CD4-positive, alpha-beta T cell treated with Interleukin-4 for 1 hour (primary cell): ENCODE measurements at regions not wholly inside any gene's neighbourhood (a gene's known extent, or its start where the extent isn't known, plus 50 kb on each side); places are given as distances from the start of the nearest gene placed in this dataset.
"Not testable (repeated sequence)": the region's sequence is repeated elsewhere in the genome, so short reads cannot be mapped to it uniquely, and the experiment has no call there.

ENCODE experiments used
- DNase-seq, 2 donors: peaks; one replicate each; pipeline ENCODE4 v3.0.0-alpha.2; 2020 to 2022

GRCh38 chr1:100791586-100791985, 72.0 kb downstream of the VCAM1 start:
- no peak for DNase-seq

- no peak for DNase-seq
Measured at GRCh38 chr1:100793659-100794058, 74.1 kb downstream of the VCAM1 start.

DNA sequence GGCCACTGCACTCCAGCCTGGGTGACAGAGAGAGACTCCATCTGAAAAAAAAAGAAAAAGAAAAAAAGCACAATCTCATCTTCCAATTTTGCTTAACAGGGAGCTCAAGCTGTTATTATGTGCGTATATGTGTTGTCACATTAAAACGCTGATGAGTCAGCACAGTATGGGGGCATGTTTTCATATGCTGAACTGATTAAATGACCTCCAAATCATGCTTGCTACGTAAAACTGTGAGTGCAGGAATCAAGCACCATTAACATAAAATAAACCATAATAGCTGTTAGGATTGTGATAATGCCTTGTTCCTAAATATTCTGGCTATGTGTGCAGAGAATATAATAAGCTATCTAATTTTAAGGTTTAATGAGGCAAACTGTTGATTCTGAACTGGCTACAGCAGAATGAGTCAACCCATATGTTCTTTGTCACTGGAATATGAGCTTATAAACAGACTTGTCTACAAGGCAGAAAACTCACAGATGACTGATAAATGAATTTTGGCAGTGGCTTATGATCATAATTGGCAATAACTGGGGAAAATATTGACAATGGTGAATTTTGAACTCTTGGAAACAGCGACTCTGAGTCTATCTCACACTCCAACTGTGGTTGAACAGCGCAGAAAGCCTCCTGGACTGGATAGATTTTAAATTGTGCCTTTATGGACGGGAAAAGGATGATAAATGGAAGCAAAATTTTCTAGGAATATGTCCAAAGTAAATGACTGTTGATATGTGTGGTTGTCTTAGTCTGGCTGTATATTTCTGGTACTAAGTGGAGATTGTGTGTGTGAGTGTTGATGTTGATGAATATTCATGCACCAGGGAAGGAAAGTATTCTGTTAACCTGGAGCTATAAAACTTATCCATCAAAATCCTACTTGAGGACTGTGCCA, 75.5 kb downstream of the VCAM1 start:
- DNase-seq: no peak

- DNase-seq: no peak
Measured at GRCh38 chr1:100795646-100795985, 76.1 kb downstream of the VCAM1 start.

GRCh38 chr1:100796046-100796445, 76.5 kb downstream of the VCAM1 start:
- no peak for DNase-seq

- DNase-seq: no peak
Measured at GRCh38 chr1:100799548-100799947, 80.0 kb downstream of the VCAM1 start.

DNA sequence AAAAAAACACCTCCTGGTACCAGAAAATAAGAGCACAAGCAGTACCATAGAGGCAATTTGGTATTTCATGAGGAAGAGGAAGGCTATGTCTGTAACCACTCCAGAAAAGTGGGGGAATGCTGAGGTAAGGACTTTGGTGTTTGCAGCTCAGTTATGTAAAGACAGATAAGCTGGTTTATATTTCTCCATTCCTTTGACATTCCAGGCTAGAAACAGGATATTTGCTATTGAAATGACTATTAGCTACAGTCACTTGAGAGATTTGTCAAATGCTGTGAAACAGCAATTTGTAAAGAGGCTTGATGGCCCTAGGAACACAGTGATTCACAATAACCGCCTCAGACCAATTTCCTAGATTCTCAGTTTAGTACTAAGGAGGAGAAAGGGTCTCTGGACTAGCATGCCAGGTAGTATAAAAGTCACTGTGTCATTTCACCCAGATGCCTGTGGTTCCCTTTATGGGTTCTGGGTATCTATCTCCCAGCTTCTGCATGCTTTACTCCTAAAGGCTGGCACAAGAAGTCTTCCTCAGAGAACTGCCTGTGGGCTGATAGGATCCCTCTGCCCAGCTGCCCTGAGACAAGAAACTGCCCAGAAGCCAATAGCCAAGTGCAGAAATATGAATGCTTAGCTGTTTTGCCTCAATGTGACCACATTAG, 80.5 kb downstream of the VCAM1 start:
- DNase-seq: no peak

- DNase-seq: not testable (repeated sequence)
Measured at GRCh38 chr1:100801256-100801655, 81.7 kb downstream of the VCAM1 start.

- not testable (repeated sequence) for DNase-seq
Measured at GRCh38 chr1:100803280-100803679, 83.7 kb downstream of the VCAM1 start.

DNA sequence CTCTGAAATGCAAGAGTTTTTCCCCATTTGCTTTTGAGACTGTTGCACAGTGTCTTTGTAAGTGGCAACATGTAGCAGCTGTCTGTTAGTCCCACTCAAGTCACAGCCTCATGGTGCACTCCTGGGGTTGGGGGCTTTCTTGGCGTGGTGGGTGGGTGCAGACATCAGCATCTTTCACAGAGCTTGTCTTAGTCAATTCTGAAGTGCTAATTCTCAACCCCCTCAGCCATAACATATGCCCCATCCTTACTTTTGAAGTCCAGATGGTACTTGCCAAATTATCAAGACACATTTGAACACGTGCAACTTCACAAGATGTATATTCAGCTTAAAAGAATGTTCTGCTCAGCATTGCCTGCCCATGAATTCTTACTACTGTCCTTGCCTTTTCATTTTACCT, 87.1 kb downstream of the VCAM1 start:
- no peak for DNase-seq

- DNase-seq: no peak
Measured at GRCh38 chr1:100810360-100810759, 84.3 kb downstream of the EXTL2 start.

- DNase-seq: no peak
Measured at GRCh38 chr1:100811808-100812207, 82.8 kb downstream of the EXTL2 start.

- DNase-seq: peak in 1 of 2 donors; percentile 19
Measured at GRCh38 chr1:100814938-100815337, 79.7 kb downstream of the EXTL2 start.

GRCh38 chr1:100816049-100816448, 78.6 kb downstream of the EXTL2 start:
- no peak for DNase-seq

GRCh38 chr1:100820195-100820594, 74.4 kb downstream of the EXTL2 start:
- not testable (repeated sequence) for DNase-seq

DNA sequence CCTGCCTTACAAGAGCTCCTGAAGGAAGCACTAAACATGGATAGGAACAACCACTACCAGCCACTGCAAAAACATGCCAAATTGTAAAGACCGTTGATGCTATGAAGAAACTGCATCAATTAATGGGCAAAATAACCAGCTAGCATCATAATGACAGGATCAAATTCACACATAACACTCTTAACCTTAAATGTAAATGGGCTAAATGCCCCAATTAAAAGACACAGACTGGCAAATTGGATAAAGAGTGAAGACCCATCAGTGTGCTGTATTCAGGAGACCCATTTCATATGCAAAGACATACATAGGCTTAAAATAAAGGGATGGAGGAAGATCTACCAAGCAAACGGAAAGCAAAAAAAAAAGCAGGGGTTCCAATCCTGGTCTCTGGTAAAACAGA, 72.7 kb downstream of the EXTL2 start:
- DNase-seq: not testable (repeated sequence)
